GM12875 (cell line): ENCODE measurements at regions not wholly inside any gene's neighbourhood (a gene's known extent, or its start where the extent isn't known, plus 50 kb on each side); places are given as distances from the start of the nearest gene placed in this dataset.
"Not testable (repeated sequence)": the region's sequence is repeated elsewhere in the genome, so short reads cannot be mapped to it uniquely, and the experiment has no call there.

Source experiments
- H3K4me3 ChIP-seq: one replicate; pipeline ENCODE4 v1.5.1; 2011; ENCODE audit warnings: low read depth, low read length, control low read depth
- TF ChIP-seq, protein P1 (sequence below): IDR thresholded peaks from 2 replicates; pipeline ENCODE4 v1.5.1; 2011; ENCODE audit warnings: low read depth, mild to moderate bottlenecking, control low read depth, inconsistent platforms, low read length, moderate library complexity, borderline replicate concordance; ENCODE audit not compliant: insufficient read depth

DNA sequence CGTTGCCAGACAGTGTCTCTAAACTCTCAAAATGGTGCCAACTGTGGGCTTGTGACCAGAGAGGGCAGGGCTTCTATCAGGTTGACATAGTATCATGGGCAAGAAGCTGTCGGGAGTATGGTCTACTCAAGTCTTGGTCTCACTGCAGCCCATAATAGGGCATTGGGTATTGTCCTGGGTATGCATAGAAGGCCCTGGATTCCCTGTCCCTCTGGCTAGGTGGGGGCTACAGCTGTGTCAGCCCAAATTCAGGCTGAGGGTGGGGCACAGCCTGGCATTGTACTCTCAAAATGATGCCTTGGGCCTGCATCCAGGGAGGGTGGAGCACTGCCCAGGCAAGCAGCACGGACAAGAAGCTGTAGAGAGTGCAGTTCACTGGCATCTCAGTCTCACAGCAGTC lies 408.8 kb upstream of the MAN1A1 start:
- H3K4me3 ChIP-seq = no peak overlapping the region
- TF ChIP-seq, protein P1, sequence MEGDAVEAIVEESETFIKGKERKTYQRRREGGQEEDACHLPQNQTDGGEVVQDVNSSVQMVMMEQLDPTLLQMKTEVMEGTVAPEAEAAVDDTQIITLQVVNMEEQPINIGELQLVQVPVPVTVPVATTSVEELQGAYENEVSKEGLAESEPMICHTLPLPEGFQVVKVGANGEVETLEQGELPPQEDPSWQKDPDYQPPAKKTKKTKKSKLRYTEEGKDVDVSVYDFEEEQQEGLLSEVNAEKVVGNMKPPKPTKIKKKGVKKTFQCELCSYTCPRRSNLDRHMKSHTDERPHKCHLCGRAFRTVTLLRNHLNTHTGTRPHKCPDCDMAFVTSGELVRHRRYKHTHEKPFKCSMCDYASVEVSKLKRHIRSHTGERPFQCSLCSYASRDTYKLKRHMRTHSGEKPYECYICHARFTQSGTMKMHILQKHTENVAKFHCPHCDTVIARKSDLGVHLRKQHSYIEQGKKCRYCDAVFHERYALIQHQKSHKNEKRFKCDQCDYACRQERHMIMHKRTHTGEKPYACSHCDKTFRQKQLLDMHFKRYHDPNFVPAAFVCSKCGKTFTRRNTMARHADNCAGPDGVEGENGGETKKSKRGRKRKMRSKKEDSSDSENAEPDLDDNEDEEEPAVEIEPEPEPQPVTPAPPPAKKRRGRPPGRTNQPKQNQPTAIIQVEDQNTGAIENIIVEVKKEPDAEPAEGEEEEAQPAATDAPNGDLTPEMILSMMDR = no peak

DNA sequence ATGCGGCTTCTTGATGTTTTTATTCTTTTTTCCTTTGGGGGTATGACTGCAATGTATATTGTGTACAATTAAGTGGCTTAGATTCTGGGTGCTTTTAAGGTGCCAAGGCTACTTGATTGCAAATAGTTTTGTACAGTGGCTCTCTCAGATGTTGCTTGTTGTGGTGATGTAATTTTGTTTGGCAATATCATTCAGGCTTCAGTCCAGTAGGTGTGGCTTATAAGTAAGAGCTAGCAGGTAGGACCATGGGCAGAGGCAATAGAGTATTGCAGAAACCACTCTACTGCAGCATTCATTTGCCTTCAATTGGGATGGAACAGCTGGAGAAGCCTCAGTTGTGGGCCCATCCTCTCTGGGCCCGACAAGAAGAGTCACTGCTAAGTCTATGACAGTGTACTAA lies 407.9 kb upstream of the MAN1A1 start:
- no peak overlapping the region for H3K4me3 ChIP-seq
- TF ChIP-seq, protein P1 = no peak

DNA sequence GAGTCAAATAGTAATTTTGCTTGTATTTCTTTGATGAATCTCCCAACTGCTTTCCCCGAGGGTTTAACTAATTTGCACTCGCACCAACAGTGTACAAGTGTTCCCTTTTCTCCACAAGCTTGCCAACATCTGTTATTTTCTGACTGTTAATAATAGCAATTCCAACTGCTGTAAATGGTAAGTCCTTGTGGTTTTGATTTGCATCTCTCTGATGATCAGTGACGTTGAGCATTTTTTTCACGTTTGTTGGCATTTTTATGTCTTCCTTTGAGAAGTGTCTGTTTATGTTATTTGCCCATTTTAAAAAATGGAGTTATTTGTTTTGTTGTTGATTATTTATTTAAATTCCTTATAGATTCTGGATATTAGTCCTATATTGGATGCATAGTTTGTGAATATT lies 399.8 kb upstream of the MAN1A1 start:
- TF ChIP-seq, protein P1 = no peak
- H3K4me3 ChIP-seq = no peak overlapping the region

DNA sequence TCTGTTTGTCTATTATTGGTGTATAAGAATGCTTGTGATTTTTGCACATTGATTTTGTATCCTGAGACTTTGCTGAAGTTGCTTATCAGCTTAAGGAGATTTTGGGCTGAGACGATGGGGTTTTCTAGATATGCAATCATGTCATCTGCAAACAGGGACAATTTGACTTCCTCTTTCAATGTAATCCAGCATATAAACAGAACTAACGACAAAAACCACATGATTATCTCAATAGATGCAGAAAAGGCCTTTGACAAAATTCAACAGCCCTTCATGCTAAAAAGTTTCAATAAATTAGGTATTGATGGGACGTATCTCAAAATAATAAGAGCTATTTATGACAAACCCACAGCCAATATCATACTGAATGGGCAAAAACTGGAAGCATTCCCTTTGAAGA lies 399.0 kb upstream of the MAN1A1 start:
- H3K4me3 ChIP-seq = not testable (repeated sequence)

GRCh38 chr6:119742188-119742803 lies 392.7 kb upstream of the MAN1A1 start:
- H3K4me3 ChIP-seq = no peak overlapping the region
- TF ChIP-seq, protein P1 = peak; percentile 75

- TF ChIP-seq, protein P1 = no peak
- no peak overlapping the region for H3K4me3 ChIP-seq
Observed at GRCh38 chr6:119739769-119740168, 390.2 kb upstream of the MAN1A1 start.

DNA sequence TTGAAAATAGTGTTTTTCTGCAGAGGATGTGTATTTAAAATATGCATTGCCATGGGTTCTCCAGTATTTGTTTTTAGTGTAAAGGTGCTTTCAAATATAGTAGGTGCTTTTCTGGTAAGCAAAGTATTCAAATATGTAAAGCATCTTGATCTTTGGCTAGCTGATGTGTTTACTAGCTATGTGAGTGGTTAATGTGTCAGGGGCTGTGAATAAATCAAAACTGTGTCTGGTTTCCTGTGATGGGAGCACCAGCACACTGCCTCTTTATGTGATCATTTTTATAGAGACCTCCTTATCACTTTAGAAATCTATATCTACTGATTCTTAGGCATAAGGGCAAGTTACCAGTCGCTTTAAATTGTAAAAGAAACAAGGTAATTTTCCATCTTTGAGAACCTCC lies 388.9 kb upstream of the MAN1A1 start:
- TF ChIP-seq, protein P1 = no peak
- H3K4me3 ChIP-seq = no peak overlapping the region
